Activated naive CD4-positive, alpha-beta T cell treated with anti-CD3 and anti-CD28 coated beads, Interleukin-2, amount 50 U/mL, for 16 hours (primary cell): ENCODE measurements at regions not wholly inside any gene's neighbourhood (a gene's known extent, or its start where the extent isn't known, plus 50 kb on each side); places are given as distances from the start of the nearest gene placed in this dataset.
"Not testable (repeated sequence)": the region's sequence is repeated elsewhere in the genome, so short reads cannot be mapped to it uniquely, and the experiment has no call there.

Experiments
- DNase-seq: peaks from one replicate; pipeline ENCODE4 v3.0.0-alpha.2; 2020

DNA sequence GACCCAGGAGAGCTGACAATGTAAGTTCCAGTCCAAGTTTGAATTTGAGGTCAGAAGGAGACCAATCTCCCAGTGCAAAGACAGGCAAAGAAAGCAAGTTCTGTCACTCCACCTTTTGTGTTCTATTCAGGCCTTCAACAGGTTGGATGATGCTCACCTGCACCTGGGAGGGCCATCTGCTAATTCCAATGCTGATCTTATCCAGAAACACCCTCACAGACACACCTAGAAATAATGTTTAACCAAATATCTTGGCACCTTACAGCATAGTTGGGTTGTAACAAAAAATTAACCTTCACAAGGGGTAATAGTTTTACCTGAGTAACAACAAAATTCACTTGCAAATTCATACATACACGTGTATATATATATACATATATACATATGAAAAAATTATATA, 190.8 kb downstream of the DIRAS2 start:
- DNase-seq: no peak

DNA sequence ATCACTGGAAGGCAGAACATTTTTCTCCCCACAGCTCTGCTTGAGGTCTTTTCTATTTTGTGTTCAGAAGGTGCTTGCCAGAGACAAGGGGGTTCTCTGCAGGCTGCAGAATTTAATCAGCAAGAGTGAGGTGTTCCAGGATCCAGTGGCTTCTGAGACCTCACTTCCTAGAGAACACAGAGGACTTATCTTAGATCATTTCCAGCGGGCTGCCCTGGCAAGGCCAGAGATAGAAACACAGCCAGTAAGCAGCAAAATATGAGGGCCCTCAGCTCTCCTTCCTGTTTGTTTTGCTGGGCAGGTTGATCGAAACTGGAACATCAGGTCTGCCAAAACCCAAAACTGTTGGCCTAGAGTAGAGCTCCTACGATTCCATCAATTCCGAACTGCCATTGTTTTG, 187.3 kb downstream of the DIRAS2 start:
- DNase-seq: no peak

DNA sequence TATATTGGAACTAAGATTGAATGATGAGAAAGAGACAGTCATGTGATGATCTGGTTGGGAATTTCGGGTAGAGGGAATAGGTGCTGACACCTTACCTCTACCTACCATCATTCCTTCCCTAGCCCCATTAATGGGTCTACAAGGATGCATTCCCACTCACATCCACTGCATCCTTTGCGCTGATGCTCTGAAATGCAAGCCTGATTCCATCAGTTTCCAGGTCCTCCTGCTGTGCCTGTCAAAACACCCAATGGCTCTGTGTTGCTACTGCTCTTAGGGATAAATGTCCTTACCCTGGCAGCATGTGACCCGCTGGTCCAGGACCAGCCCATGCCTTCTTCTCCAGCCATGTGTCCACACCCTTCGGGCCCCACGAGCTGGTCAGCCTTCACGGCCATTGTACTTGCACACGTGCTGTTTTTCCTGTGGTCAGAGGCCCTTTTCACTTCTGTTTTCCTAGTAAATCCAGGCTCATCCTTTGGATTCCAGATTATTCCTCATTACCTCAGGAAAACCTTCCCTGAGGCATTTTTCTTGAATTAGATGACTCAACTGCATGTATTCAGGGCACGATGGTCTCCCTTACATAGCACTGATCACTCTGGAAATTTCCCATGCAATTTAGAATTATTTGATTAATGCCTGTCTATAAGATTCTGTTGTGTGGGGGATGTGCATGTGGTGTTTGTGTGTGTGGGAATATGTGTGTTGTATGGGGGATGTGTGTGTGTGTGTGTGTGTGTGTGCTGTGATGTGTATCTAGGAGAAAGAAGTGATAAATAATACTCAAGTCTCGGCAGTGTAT, 185.0 kb downstream of the DIRAS2 start:
- no peak for DNase-seq

DNA sequence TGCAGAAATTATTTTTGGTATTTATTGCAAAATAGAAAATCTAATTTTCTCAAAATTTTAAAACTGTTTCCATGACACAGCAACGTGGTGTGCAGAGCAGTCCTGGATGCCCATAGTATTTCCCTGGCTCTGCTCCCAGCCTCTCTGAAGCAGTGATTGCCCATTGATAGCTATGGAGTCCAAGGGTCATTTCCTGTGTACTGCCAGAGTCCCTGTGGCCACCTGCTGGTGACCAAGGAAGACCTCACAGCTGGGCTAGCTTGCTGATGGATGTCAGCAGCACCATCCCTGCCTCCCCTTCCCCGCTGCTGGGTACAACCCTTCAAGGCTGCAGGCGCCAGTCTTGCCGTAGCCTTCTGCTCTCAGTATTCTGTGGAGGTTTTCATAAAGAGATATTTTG, 184.1 kb downstream of the DIRAS2 start:
- DNase-seq: no peak

DNA sequence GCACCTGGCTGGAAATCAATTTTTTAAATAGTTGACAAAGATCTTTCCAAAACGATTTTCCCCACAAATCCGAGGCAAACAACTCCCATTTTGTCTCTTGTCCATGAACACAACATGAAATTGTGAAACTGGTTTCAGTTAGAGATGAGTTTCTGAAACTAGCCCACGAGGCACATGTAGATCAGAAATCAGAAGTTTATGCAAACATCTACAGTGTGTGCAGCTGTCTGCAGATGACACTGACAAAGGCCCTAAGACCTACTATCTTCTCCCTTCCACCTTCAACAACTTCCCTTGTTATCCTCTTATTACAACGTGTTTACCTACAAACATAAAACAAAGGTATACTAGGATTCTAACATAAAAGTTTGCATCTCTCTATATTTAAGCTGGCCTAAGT, 183.3 kb downstream of the DIRAS2 start:
- DNase-seq: no peak

DNA sequence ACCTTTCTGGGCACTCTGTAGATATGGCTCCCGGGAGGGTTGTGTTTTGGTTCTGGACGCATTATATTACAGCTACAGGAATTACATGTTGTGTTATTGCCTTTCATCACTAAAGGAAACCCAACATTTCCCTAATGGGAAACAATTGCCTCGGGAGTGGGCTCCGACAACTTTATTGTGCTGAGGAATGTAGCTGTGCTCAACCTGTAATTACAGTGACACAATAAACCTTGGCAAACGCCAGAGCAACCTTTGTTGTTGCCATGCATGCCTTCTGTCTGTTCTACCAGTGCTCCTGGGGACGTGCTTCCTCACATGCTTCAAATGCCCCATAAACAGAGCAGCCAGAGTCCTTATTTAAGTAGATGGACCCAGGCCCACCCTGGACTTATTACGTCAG, 182.4 kb downstream of the DIRAS2 start:
- DNase-seq: no peak

DNA sequence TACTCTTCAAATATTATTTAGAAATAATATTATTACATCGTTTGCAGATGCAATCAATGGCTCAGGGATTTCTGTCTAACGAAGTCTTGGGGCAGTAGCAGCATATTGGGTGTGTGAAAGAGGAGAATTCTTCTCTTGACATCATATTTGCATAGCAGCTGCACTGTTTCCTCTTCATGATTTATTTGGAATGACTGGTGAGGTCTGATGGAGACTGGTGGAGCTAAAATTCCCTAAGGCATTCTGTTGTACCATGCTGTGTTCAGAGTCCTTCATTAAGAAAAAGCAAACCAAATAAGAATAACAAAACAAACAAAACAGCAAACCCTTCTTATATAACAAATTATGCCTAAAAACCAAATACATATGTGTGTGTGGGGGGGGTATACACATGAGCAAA, 177.6 kb downstream of the DIRAS2 start:
- DNase-seq: no peak

DNA sequence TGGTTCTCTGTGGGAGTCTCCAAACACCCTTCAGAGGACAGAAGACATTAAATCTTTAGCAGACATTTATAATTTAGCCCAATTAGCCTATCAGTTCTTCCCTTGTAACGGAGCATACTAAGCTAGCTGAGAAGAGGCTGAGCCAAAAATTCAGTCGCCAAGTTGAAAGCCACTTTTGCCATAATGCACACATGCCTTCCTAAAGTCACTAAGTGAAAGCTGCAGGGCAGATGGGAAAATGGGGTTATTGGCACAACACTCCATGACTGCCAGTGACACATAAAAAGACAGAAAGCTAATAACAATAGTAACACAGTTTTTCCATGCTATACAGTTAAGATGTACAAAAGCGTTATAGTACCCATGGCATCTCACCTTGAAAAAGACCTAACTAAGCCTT, 176.2 kb downstream of the DIRAS2 start:
- no peak for DNase-seq

DNA sequence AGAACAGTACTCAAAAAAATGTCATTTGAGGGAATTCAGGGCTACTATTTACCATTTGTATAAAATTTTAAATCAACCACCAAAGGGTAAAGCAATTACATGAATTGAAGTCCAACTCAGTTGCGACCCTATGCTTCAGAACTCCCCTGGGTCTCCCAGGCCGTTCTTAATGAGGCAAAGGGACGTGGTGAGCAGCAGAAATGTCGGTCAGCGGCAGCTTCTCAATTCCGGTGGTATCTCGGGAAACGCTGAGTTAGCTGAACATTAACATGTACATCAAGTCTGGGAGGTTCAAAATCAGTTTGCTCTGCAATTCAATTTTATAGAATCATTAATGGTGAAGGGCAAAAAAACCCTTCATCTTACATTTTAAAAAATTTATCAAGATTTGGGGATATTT, 173.2 kb downstream of the DIRAS2 start:
- no peak for DNase-seq

DNA sequence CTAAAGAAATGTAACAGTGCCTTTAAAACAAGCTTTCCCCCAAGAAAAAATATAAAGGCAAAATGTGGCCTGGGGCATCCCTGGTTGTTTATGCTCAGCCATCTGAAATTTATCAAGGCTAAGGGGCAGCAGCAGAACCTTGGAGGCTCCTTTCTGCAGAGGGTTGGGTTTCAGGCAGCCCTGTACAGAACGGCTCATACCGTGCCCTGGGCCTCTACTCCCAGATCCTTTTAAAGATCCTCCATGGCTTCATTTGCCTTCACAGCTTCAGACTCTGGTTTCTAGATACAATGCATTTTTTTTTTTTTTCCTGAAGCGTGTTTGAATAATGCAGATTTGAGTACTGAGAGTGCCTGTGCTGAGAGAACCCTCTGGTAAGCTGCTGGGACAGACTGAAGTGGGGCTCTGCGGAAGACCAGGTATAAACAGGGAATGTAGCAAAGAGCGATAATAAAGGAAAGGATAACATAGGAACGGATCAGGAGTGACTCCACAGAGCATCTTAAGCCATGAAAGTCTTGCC, 172.7 kb downstream of the DIRAS2 start:
- DNase-seq: no peak

DNA sequence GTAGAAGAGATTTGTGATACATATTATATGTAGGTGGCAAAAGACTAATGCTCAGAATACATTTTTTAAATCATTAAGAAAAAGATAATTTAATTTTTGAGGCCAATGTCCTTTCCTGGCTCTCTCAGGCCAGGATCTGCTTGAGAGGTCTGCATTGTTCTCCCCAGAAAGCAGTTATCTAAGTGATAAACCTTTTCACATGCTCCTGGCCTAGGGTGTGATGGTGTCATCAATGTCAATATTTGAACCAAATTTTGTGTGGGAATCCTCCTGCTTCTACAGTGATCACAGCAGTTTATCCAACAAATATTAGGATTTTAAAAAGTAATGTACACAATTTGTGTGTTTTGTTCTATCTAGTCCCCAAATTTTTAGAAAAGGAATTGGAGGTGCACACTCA, 166.6 kb downstream of the DIRAS2 start:
- DNase-seq: no peak

DNA sequence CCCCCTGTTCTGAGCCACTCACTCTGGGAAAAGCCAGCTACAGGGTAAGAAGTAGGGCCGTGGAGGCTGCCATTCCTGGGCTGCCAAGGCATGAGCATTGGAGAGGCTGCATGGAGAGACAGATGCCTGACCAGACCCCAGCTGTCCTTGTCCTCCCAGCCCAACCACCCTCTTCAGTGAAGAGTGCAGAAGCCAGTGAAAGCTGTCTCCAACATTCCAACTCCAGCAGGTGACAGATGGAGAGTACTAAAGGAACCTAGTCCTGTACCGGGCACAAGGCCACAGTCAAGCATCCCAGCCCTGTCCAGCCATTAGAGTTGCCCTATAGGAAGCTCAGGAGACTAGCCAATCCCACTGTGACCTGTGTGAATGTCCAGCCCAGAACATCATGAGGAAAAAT, 165.1 kb downstream of the DIRAS2 start:
- DNase-seq: no peak

DNA sequence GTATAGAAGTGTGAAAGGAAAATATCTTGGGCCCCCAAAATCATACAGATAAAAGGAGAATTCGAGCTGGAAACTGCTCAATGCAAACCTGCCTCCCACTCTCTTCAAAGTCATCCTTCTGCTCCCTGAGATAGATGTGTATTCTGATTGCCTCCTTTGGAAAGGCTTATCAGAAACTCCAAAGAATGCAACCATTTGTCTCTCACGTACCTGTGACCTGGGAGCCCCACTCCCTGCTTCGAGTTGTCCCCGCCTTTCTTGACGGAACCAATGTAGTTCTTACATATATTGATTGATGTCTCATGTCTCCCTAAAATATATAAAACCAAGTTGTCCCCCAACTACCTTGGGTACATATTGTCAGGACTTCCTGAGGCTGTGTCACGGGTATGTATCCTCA, 163.8 kb downstream of the DIRAS2 start:
- DNase-seq: no peak

DNA sequence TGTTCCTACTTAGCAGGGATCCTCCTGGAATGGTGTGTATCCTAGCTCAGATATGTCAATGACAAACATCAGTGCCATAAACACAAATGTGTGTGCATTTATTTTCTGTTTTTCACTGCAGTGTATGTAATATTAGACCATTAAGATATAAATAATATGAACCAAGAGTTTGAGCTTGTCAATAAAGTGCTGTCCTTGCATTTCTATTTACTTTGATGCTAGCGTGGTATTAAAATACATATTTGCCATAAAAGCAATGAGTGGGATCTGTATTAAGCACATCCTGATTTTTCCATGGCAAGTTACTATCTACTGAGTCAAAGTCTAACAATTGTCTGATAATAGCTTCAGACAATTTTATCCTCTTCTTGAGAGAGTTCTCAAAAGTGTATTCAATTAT, 157.6 kb downstream of the DIRAS2 start:
- DNase-seq: no peak

DNA sequence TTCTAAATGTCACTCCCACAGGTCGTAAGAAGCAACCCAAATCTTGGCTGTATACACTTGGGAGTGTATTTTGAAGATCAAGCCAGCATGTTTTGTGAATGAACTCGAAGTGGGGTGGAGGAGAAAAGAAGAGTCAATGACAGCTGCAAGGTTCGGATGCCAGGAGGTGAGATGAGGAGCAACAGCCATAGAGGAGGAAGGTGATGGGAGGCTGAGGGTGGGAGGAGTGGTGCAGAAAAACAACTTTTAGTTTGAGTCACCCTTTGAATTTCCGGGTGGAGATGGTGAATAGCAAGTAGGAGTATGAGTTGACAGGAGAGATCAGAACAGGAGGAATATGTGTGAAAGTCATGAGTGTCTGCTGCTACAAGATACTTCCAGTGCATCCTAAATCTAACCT, 153.6 kb downstream of the DIRAS2 start:
- DNase-seq: no peak

DNA sequence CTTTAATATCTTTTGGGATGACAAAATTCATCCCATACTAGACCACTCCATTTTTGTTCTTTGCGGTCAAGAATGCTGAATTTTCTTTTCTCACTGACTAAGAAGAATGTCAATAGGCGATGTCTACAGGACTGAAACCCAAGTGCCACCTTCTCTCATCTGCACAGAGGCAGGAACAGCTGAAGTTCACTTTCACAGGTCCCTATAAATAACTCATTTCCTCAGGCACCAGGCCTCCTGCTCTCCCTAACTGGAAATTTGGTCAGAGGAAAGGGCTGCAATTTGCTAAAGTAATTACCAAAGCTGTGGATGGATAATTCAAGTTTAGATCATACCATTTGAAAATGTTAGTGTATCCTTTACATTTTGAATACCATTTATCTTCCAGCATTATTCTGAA, 142.9 kb downstream of the DIRAS2 start:
- DNase-seq: no peak

DNA sequence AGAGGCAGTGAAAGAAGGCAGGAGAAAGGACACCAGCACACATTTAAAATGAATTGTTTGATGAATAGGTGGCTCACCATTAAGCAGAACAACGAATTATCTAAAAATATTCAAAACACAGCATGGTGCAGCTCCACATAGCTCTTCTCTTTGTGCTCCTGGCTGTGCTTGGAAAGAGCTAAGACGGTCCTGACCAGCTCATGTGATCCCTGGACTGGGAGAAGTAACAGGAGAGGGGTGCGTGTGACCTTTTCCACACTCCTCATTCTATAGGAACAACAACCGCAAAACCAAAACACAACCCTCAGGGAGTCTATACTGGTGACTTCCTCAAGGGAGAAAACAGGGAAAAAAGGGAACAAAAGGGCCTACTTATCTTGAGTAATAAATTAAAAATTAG, 140.5 kb downstream of the DIRAS2 start:
- DNase-seq: no peak

DNA sequence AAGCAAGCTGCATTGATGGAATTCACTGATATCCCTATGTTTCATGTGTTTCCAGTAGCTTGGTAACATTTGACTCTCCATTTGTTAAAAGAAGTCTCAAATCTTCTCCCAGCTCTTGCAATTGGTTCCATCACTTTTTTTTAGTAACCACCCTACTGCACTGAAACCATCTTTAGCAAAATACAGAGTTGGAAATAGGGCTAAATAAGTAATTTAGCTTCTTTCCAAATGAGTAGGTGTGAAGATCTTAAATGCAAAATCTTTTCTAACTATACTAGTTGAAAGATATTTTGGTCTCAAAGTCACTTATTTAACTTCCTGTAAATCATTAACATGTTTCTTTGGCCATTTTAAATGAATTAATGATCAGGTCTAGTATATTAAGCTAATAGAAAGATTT, 138.1 kb downstream of the DIRAS2 start:
- DNase-seq: no peak

DNA sequence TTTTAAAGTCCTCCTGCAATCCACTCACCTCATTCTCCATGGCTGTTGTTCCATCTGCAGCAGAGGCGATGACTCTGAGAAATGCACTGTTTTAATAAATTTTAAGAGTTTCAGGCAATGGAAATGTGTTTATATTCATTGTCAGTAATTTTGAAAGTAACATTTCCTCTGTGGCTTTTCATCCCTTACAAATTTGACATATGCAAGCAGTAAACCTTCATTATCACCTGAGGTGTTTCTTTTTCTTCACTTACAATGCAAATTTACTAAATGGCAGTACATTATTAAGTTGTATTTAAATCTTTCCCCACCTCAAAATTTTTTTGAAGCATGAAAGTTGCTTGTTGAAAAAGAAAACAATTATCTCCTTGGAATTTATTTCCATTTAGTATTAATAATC, 136.9 kb downstream of the DIRAS2 start:
- no peak for DNase-seq

DNA sequence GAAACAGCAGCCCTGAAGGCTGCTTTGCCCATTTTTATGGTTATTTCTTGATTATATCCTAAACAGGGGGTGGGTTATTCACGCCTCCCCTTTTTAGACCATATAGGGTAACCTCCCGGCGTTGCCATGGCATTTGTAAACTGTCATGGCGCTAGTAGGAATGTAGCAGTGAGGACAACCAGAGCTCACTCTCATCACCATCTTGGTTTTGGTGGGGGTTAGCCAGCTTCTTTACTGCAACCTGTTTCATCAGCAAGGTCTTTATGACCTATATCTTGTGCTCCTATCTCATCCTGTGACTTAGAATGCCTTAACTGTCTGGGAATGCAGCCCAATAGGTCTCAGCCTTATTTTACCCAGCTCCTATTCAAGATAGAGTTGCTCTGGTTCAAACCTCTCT, 136.2 kb downstream of the DIRAS2 start:
- not testable (repeated sequence) for DNase-seq

DNA sequence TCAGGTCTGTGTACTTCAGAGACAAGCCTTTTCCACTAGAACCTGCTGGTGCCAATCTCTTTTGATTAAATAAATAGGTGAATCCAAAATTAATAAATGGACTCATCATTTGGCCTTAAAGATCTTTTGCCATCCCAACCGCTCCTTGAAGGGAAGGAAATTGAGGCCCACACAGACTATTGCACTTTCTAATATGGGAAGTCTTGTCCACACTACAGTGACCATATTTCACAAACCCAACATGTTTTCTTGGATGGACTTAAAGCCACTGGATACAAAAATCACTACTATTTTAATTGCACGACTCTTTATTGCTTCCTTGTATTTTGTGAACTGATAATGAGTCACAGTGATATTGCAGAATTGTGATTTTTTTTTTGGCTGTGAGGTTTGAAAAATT, 135.0 kb downstream of the DIRAS2 start:
- no peak for DNase-seq

DNA sequence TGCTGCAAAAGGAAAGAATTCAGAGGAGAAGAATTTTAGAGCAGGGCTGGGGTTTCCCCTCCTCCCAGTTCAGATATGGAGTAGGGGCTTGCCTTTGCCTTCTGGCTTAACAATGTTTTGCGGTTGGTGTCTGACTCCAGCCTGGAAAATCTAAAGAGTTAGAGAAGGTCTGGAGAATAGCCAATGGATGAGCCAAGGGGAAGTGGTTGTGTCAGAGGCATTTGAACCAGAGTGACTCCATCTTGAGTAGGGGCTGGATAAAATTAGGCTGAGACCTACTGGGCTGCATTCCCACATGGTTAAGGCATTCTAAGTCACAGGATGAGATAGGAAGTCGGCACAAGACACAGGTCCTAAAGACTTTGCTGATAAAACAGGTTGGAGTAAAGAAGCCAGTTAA, 133.7 kb downstream of the DIRAS2 start:
- no peak for DNase-seq

DNA sequence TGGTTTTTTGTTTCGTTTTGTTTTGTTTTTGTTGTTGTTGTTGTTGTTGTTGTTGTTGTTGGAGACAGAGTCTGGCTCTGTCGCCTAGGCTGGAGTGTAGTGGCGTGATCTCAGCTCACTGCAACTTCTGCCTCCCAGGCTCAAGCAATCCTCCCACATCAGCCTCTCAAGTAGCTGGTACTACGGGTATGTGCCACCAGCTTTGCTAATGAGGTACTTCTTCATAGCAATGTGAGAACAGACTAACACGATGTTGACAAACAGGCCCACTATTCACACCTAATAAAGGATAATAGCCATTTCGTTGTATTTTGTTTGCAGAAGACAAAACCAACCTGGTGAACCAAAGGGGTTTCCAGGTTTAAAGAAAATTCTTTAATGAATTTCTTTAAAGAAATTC, 130.9 kb downstream of the DIRAS2 start:
- no peak for DNase-seq

DNA sequence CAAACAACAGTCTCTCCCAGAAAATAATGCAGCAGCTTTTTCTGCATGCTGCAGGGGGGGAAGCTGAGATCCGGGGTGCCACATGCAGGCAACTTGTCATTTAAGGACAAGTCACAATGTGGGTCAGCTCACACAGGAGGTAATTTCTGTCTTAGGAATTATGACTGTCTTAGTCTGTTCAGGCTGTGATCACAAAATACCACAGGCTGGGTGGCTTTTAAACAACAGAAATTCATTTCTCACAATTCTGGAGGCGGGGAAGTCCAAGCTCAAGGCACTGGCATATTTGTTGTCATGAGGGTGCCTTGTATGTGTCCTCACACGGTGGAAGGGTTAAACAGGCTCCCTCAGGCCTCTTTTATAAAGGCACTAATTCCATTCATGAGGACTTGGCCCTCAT, 127.7 kb downstream of the DIRAS2 start:
- DNase-seq: no peak

DNA sequence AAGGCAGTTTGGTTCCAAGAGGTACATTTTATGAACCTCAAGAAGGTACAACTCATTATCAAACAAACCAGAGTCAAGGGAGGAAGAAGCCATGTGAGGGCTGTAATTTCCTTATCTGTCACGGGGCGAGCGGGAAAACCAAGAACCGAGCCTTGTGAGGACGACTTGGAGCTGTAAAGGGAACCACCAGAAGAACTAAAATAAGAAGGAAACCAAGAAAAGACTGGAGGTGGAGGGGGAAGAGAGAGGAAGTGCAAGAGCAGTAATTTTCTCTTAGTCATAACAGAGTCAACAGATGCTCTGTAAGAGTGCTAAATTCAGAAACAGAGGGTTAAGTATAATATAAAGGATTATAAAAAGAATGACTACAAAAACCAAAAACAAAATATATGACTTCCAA, 127.1 kb downstream of the DIRAS2 start:
- no peak for DNase-seq
